ENCODE measurements at regions not wholly inside any gene's neighbourhood (a gene's known extent, or its start where the extent isn't known, plus 50 kb on each side); places are given as distances from the start of the nearest gene placed in this dataset.

GRCh38 chr5:73297430-73297829 lies 124.4 kb downstream of the TMEM174 start:
- no peaks in the 10 kb centered on the region for H3K36me3 ChIP-seq (ENCODE audit: insufficient read depth, low read length)
- no peaks in the 10 kb centered on the region for H3K9me2 ChIP-seq (ENCODE audit: insufficient read depth, low read length)
- H2AFZ ChIP-seq (ENCODE audit: low read length): no peak overlapping the region
- POLR2A ChIA-PET: no interaction called here
- no peaks in the 10 kb centered on the region for H3K4me1 ChIP-seq (ENCODE audit: insufficient read depth, low read length, poor library complexity, severe bottlenecking)
- no peaks in the 10 kb centered on the region for H3K79me2 ChIP-seq (ENCODE audit: insufficient read depth, low read depth, low read length)
- H4K20me1 ChIP-seq (ENCODE audit: insufficient read depth, low read length): no peaks in the 10 kb centered on the region
- H3K4me3 ChIP-seq (ENCODE audit: low read depth, low read length, poor library complexity, severe bottlenecking): no peak overlapping the region
- CTCF ChIA-PET (ENCODE audit: unreplicated experiment): no interaction called here
- TF ChIP-seq EZH2phosphoT487 (IDR thresholded peaks at IDR 0.05; ENCODE audit: borderline replicate concordance, low read depth, low read length) (no peak), CTCF (conservative IDR thresholded peaks at IDR 0.05; ENCODE audit: low read length) (no peak)
- no peak overlapping the region for H3K27ac ChIP-seq (ENCODE audit: low read depth, low read length, poor library complexity, severe bottlenecking)
- no peak overlapping the region for H3K4me2 ChIP-seq (ENCODE audit: low read length)
- H3K9me3 ChIP-seq (ENCODE audit: low read length): no peaks in the 10 kb centered on the region
- DNase-seq (ENCODE audit: low spot score): no peak
- intact Hi-C loops (cut with micrococcal nuclease; ENCODE audit: unreplicated experiment): no loop called here
- no TSS peak for BruUV-seq (replicated peaks)

GRCh38 chr5:73296772-73297171 lies 123.8 kb downstream of the TMEM174 start:
- no peak for DNase-seq (ENCODE audit: low spot score)
- Histone ChIP-seq H3K4me1 (ENCODE audit: insufficient read depth, low read length, poor library complexity, severe bottlenecking) (no peaks in the 10 kb centered on the region), H3K36me3 (ENCODE audit: insufficient read depth, low read length) (no peaks in the 10 kb centered on the region), H3K9me3 (ENCODE audit: low read length) (no peaks in the 10 kb centered on the region), H3K4me3 (ENCODE audit: low read depth, low read length, poor library complexity, severe bottlenecking) (no peak overlapping the region), H4K20me1 (ENCODE audit: insufficient read depth, low read length) (no peaks in the 10 kb centered on the region), H3K4me2 (ENCODE audit: low read length) (no peak overlapping the region), H3K9me2 (ENCODE audit: insufficient read depth, low read length) (no peaks in the 10 kb centered on the region), H3K27ac (ENCODE audit: low read depth, low read length, poor library complexity, severe bottlenecking) (no peak overlapping the region), H2AFZ (ENCODE audit: low read length) (no peak overlapping the region), H3K79me2 (ENCODE audit: insufficient read depth, low read depth, low read length) (no peaks in the 10 kb centered on the region)
- BruUV-seq (replicated peaks): no TSS peak
- TF ChIP-seq CTCF (conservative IDR thresholded peaks at IDR 0.05; ENCODE audit: low read length) (no peak), EZH2phosphoT487 (IDR thresholded peaks at IDR 0.05; ENCODE audit: borderline replicate concordance, low read depth, low read length) (no peak)
- intact Hi-C loops (cut with micrococcal nuclease; ENCODE audit: unreplicated experiment): no loop called here
- ChIA-PET POLR2A (no interaction called here), CTCF (ENCODE audit: unreplicated experiment) (no interaction called here)

GRCh38 chr5:73295921-73296320 lies 122.9 kb downstream of the TMEM174 start:
- Histone ChIP-seq H3K4me1 (ENCODE audit: insufficient read depth, low read length, poor library complexity, severe bottlenecking) (no peaks in the 10 kb centered on the region), H3K36me3 (ENCODE audit: insufficient read depth, low read length) (no peaks in the 10 kb centered on the region), H3K9me3 (ENCODE audit: low read length) (no peaks in the 10 kb centered on the region), H3K4me3 (ENCODE audit: low read depth, low read length, poor library complexity, severe bottlenecking) (no peak overlapping the region), H4K20me1 (ENCODE audit: insufficient read depth, low read length) (no peaks in the 10 kb centered on the region), H3K4me2 (ENCODE audit: low read length) (no peak overlapping the region), H2AFZ (ENCODE audit: low read length) (no peak overlapping the region), H3K79me2 (ENCODE audit: insufficient read depth, low read depth, low read length) (no peaks in the 10 kb centered on the region), H3K27ac (ENCODE audit: low read depth, low read length, poor library complexity, severe bottlenecking) (no peak overlapping the region), H3K9me2 (ENCODE audit: insufficient read depth, low read length) (no peaks in the 10 kb centered on the region)
- no TSS peak for BruUV-seq (replicated peaks)
- ChIA-PET CTCF (ENCODE audit: unreplicated experiment) (no interaction called here), POLR2A (interaction anchor here (0.6 kb wide), 1 partner anchor 21 kb away, joined by 3 read pairs; no protein-coding TSS in a partner anchor)
- TF ChIP-seq EZH2phosphoT487 (IDR thresholded peaks at IDR 0.05; ENCODE audit: borderline replicate concordance, low read depth, low read length) (no peak), CTCF (conservative IDR thresholded peaks at IDR 0.05; ENCODE audit: low read length) (no peak)
- no peak for DNase-seq (ENCODE audit: low spot score)
- intact Hi-C loops (cut with micrococcal nuclease; ENCODE audit: unreplicated experiment): no loop called here
